H1 (cell line): ENCODE measurements at regions not wholly inside any gene's neighbourhood (a gene's known extent, or its start where the extent isn't known, plus 50 kb on each side); places are given as distances from the start of the nearest gene placed in this dataset.

Experiments used
- CTCF ChIA-PET: fragments of 300-600 bp; sonication (Branson Sonifier 250); formaldehyde crosslinking; loops from one replicate; lab custom pipeline; 2021; ENCODE audit not compliant: partially characterized antibody; lab: Charles Lee
- POLR2A ChIA-PET: fragments of 300-600 bp; sonication (Branson Sonifier 250); formaldehyde crosslinking; loops from one replicate; lab custom pipeline; 2021; ENCODE audit warnings: inconsistent platforms; ENCODE audit not compliant: partially characterized antibody; lab: Charles Lee
- DNase-seq, 2 experiments: peaks; one replicate each; pipeline versions ENCODE4 v3.0.0 to v3.0.0-alpha.2; 2010 to 2022; ENCODE audit warnings: low spot score in 2 of 2, low read depth in 1 of 2, mixed read lengths in 1 of 2
- FAIRE-seq: peaks from 2 replicates; lab custom pipeline; 2011; peaks lifted over from hg19 to GRCh38; lab: Jason Lieb, UNC
- H2AFZ ChIP-seq: 2 replicates; pipeline ENCODE4 v1.8.1; 2012; ENCODE audit warnings: low read length, inconsistent platforms
- H2AK5ac ChIP-seq: 2 replicates; pipeline ENCODE4 v1.6.1; 2013; ENCODE audit warnings: low read depth, low read length
- H2BK120ac ChIP-seq: replicated peaks from 2 replicates; pipeline ENCODE3; 2013; ENCODE audit warnings: low read depth, low read length, inconsistent platforms
- H2BK12ac ChIP-seq: 2 replicates; pipeline ENCODE4 v1.6.1; 2013; ENCODE audit warnings: low read depth, low read length
- H2BK15ac ChIP-seq: 2 replicates; pipeline ENCODE4 v1.6.1; 2013; ENCODE audit warnings: low read length
- H2BK20ac ChIP-seq: 2 replicates; pipeline ENCODE4 v1.6.1; 2013; ENCODE audit warnings: low read length
- H2BK5ac ChIP-seq: 2 replicates; pipeline ENCODE4 v1.6.1; 2013; ENCODE audit warnings: low read depth, low read length
- H3K14ac ChIP-seq: 2 replicates; pipeline ENCODE4 v1.6.1; 2013; ENCODE audit warnings: inconsistent platforms; ENCODE audit not compliant: insufficient read length
- H3K18ac ChIP-seq: 2 replicates; pipeline ENCODE4 v1.6.1; 2013; ENCODE audit warnings: low read length; ENCODE audit errors: extremely low read depth
- H3K23ac ChIP-seq: 2 replicates; pipeline ENCODE4 v1.6.1; 2013; ENCODE audit warnings: inconsistent platforms; ENCODE audit not compliant: insufficient read length
- H3K23me2 ChIP-seq: 2 replicates; pipeline ENCODE4 v1.6.1; 2013; ENCODE audit warnings: low read depth, low read length
- H3K27ac ChIP-seq: 2 replicates; pipeline ENCODE4 v1.6.1; 2011; ENCODE audit warnings: low read depth, low read length, inconsistent platforms
- H3K27me3 ChIP-seq, 4 experiments: replicated peaks in 1 of 4; 1 replicate in 1 of 4; 2 replicates in 3 of 4; pipeline versions ENCODE4 v1.6.1 to v1.8.1; 2011 to 2013; ENCODE audit warnings: low read length in 3 of 4, mild to moderate bottlenecking in 3 of 4, inconsistent platforms in 2 of 4, mixed read lengths in 2 of 4, moderate library complexity in 1 of 4; ENCODE audit not compliant: control insufficient read depth in 3 of 4, insufficient read depth in 3 of 4; ENCODE audit errors: extremely low read depth in 1 of 4
- H3K36me3 ChIP-seq, 4 experiments: 2 replicates each; pipeline versions ENCODE4 v1.6.1 to v1.8.1; 2011 to 2013; ENCODE audit warnings: mild to moderate bottlenecking in 4 of 4, low read length in 3 of 4, moderate library complexity in 2 of 4, control low read depth in 1 of 4, inconsistent platforms in 1 of 4; ENCODE audit not compliant: insufficient read depth in 4 of 4, control insufficient read depth in 2 of 4
- H3K4ac ChIP-seq: replicated peaks from 2 replicates; pipeline ENCODE3; 2013; ENCODE audit warnings: low read length, low read depth, mixed read lengths, inconsistent platforms; ENCODE audit not compliant: insufficient read length
- H3K4me1 ChIP-seq, 4 experiments: replicated peaks in 1 of 4; 1 replicate in 1 of 4; 2 replicates in 3 of 4; pipeline versions ENCODE4 v1.6.1 to v1.8.1; 2011 to 2013; ENCODE audit warnings: low read length in 3 of 4, inconsistent platforms in 2 of 4, mixed read lengths in 1 of 4; ENCODE audit not compliant: insufficient read depth in 4 of 4, control insufficient read depth in 3 of 4
- H3K4me2 ChIP-seq, 2 experiments: 2 replicates each; pipeline versions ENCODE4 v1.6.1 to v1.8.1; 2011 to 2013; ENCODE audit warnings: low read depth in 2 of 2, low read length in 2 of 2, control low read depth in 1 of 2, inconsistent platforms in 1 of 2, mild to moderate bottlenecking in 1 of 2; ENCODE audit not compliant: insufficient read depth in 1 of 2
- H3K4me3 ChIP-seq, 4 experiments: fragments of 200-600, 300-600 bp in 1 of 4; sonication (generic), shearing (Covaris generic), sonication (Bioruptor Twin) in 1 of 4; 2 replicates each; pipeline versions ENCODE4 v1.5.1 to v1.8.1; 2011 to 2016; ENCODE audit warnings: low read length in 4 of 4, low read depth in 3 of 4, control low read depth in 2 of 4, inconsistent platforms in 2 of 4, mild to moderate bottlenecking in 2 of 4, mixed read lengths in 1 of 4, moderate library complexity in 1 of 4; ENCODE audit not compliant: insufficient read depth in 2 of 4; ENCODE audit errors: extremely low read depth in 1 of 4
- H3K56ac ChIP-seq: replicated peaks from 2 replicates; pipeline ENCODE3; 2013; ENCODE audit warnings: low read depth, mild to moderate bottlenecking, mixed read lengths, low read length, inconsistent platforms; ENCODE audit not compliant: insufficient read length
- H3K79me1 ChIP-seq: 2 replicates; pipeline ENCODE4 v1.6.1; 2013; ENCODE audit warnings: low read depth, low read length, control low read depth
- H3K79me2 ChIP-seq, 2 experiments: 2 replicates each; pipeline versions ENCODE4 v1.6.1 to v1.8.1; 2012 to 2013; ENCODE audit warnings: low read length in 2 of 2, mild to moderate bottlenecking in 2 of 2, inconsistent platforms in 1 of 2; ENCODE audit not compliant: insufficient read depth in 2 of 2, control insufficient read depth in 1 of 2
- H3K9ac ChIP-seq, 4 experiments: replicated peaks in 1 of 4; 1 replicate in 1 of 4; 2 replicates in 3 of 4; pipeline versions ENCODE4 v1.6.1 to v1.8.1; 2011 to 2013; ENCODE audit warnings: low read depth in 3 of 4, low read length in 3 of 4, control low read depth in 2 of 4, mild to moderate bottlenecking in 2 of 4, moderate library complexity in 2 of 4, inconsistent platforms in 1 of 4; ENCODE audit errors: extremely low read depth in 1 of 4
- H3K9me3 ChIP-seq, 2 experiments: 2 replicates each; pipeline versions ENCODE4 v1.6.1 to v1.8.1; 2012 to 2013; ENCODE audit warnings: mild to moderate bottlenecking in 2 of 2, moderate library complexity in 2 of 2, control low read depth in 1 of 2, inconsistent platforms in 1 of 2, low read depth in 1 of 2, low read length in 1 of 2, mixed read lengths in 1 of 2; ENCODE audit not compliant: insufficient read depth in 2 of 2
- H4K20me1 ChIP-seq, 2 experiments: replicated peaks in 1 of 2; 2 replicates each; pipeline versions ENCODE3 to v1.8.1; 2011 to 2013; ENCODE audit warnings: inconsistent platforms in 2 of 2, low read length in 2 of 2, mild to moderate bottlenecking in 1 of 2; ENCODE audit not compliant: insufficient read depth in 2 of 2, control insufficient read depth in 1 of 2
- H4K5ac ChIP-seq: 2 replicates; pipeline ENCODE4 v1.6.1; 2013; ENCODE audit warnings: low read length, low read depth, mixed read lengths, inconsistent platforms; ENCODE audit not compliant: insufficient read length
- H4K8ac ChIP-seq: 2 replicates; pipeline ENCODE4 v1.8.0; 2013; ENCODE audit warnings: mild to moderate bottlenecking, moderate library complexity, low read length, inconsistent platforms; ENCODE audit not compliant: insufficient read depth; ENCODE audit errors: extremely low read depth
- H4K91ac ChIP-seq: replicated peaks from 2 replicates; pipeline ENCODE3; 2013; ENCODE audit warnings: low read length, mixed read lengths, inconsistent platforms; ENCODE audit not compliant: insufficient read length
- GTF2F1 ChIP-seq: IDR thresholded peaks from 2 replicates; pipeline ENCODE4 v1.6.1; 2012; ENCODE audit warnings: low read depth, low read length, improper control_type of control experiment, borderline replicate concordance
- JUND ChIP-seq: IDR thresholded peaks from 2 replicates; pipeline ENCODE4 v1.6.1; 2011; ENCODE audit warnings: mild to moderate bottlenecking, improper control_type of control experiment, low read length
- RBBP5 ChIP-seq: IDR thresholded peaks from 2 replicates; pipeline ENCODE4 v1.7.1; 2012; ENCODE audit warnings: low read depth, mild to moderate bottlenecking, inconsistent platforms, low read length, moderate library complexity, borderline replicate concordance
- SAP30 ChIP-seq: fragments of 300-600 bp; sonication (generic); IDR thresholded peaks from 2 replicates; pipeline ENCODE4 v1.7.1; 2012; ENCODE audit warnings: low read length, moderate library complexity, mild to moderate bottlenecking, inconsistent platforms; ENCODE audit not compliant: insufficient read depth, insufficient replicate concordance
- TAF1 ChIP-seq: IDR thresholded peaks from 2 replicates; pipeline ENCODE4 v1.6.1; 2011; ENCODE audit warnings: mild to moderate bottlenecking, low read depth, low read length
- WGBS, 2 experiments: shearing (Covaris generic) in 1 of 2; methylation state at CpG; one replicate each; pipeline versions ENCODE4 v1.1.6 to v1.1.7; 2013 to 2015; ENCODE audit warnings: low lambda C conversion rate in 2 of 2, mixed read lengths in 2 of 2, inconsistent platforms in 1 of 2, low coverage in 1 of 2, missing lambda C conversion rate in 1 of 2; ENCODE audit not compliant: insufficient replicate concordance in 2 of 2, insufficient coverage in 1 of 2, insufficient read length in 1 of 2; ENCODE audit errors: extremely low coverage in 1 of 2, missing lambda C conversion rate in 1 of 2; 5-methylcytosine and 5-hydroxymethylcytosine counted together

DNA sequence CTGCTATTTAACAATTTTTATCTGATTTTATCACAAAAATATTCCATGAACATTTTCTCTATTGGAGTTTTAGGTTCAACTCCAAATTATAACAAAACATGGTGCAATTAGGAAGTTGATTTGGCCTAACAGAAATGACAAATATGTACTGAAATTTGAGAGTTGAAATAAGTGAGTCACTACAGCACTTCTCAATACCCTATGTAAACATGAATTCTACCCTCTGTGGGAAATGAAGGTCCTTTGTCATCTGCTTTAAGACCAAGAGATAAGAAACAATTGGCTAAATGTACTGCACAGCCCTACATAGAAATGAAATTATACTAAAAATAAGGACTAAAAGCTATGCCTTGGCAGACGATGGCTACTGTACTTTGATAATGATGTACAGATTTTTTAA, 86.2 kb upstream of the BEND6 start:
- H2BK12ac ChIP-seq, result no peak overlapping the region
- H3K23ac ChIP-seq, result no peak overlapping the region
- no peak overlapping the region for H3K9ac ChIP-seq
- H3K56ac ChIP-seq, result no peak overlapping the region
- H2AK5ac ChIP-seq, result no peak overlapping the region
- H3K23me2 ChIP-seq, result no peaks in the 10 kb centered on the region; the same call in 1 of the 2 replicates
- H3K36me3 ChIP-seq, result no peaks in the 10 kb centered on the region
- H4K20me1 ChIP-seq, result no peaks in the 10 kb centered on the region
- H3K4ac ChIP-seq, result no peak overlapping the region
- no peak overlapping the region for H4K5ac ChIP-seq
- ChIA-PET POLR2A (no interaction called here), CTCF (interaction anchor here (1.9 to 6.2 kb wide), 2 partner anchors 17 to 34 kb away, joined by 6 to 24 read pairs; no protein-coding TSS in a partner anchor)
- no peak overlapping the region for H4K8ac ChIP-seq
- no peak overlapping the region for H2AFZ ChIP-seq
- no peak overlapping the region for H4K91ac ChIP-seq
- no peak overlapping the region for H3K27ac ChIP-seq
- no peak overlapping the region for H3K4me3 ChIP-seq
- no peaks in the 10 kb centered on the region for H3K79me1 ChIP-seq
- H3K4me1 ChIP-seq, result peaks cover 0 to 5% (median under 1%) of the 10 kb centered on the region in 4 experiments; a peak in 4 of 7 replicates
- DNase-seq (no peak), FAIRE-seq (no peak)
- no peak overlapping the region for H2BK20ac ChIP-seq
- H2BK5ac ChIP-seq, result no peak overlapping the region
- WGBS, 2 experiments, result 88% methylated on average over 1 of the region's 1 CpG; no CpG with 5 or more reads in 1 of the 2 experiments
- no peak overlapping the region for H2BK120ac ChIP-seq
- H2BK15ac ChIP-seq, result no peak overlapping the region
- H3K14ac ChIP-seq, result no peak overlapping the region
- H3K9me3 ChIP-seq, result no peaks in the 10 kb centered on the region
- H3K27me3 ChIP-seq, result no peaks in the 10 kb centered on the region
- H3K79me2 ChIP-seq, result no peaks in the 10 kb centered on the region
- H3K4me2 ChIP-seq, result no peak overlapping the region
- no peak overlapping the region for H3K18ac ChIP-seq
- TF ChIP-seq TAF1 (no peak), GTF2F1 (no peak), JUND (no peak), RBBP5 (no peak), SAP30 (no peak)
